WTC11 (cell line): ENCODE measurements at regions not wholly inside any gene's neighbourhood (a gene's known extent, or its start where the extent isn't known, plus 50 kb on each side); places are given as distances from the start of the nearest gene placed in this dataset.

Experiments used
- ATAC-seq: fragments of 200-7000 bp; cut with Tn5 transposase; 2 replicates; pipeline ENCODE4 v1.10.0; 2021; ENCODE audit warnings: mild to moderate bottlenecking, moderate library complexity
- CTCF ChIA-PET: fragments of 300-600 bp; sonication (Branson Sonifier 250); formaldehyde crosslinking; loops from one replicate; lab custom pipeline; 2021; ENCODE audit warnings: antibody characterized with exemption; lab: Charles Lee
- POLR2A ChIA-PET: fragments of 350-600 bp; sonication (Branson Sonifier 250); formaldehyde crosslinking; loops from one replicate; lab custom pipeline; 2021; ENCODE audit warnings: antibody characterized with exemption; lab: Charles Lee
- DNase-seq: peaks from one replicate; pipeline ENCODE4 v3.0.0; 2021; ENCODE audit warnings: low spot score
- H3K27ac Mint-ChIP-seq: 2 replicates; pipeline ENCODE4 v1.8.0; 2021; ENCODE audit warnings: mixed read lengths
- H3K27me3 Mint-ChIP-seq: 2 replicates; pipeline ENCODE4 v1.8.0; 2021; ENCODE audit warnings: low read depth, mild to moderate bottlenecking, moderate library complexity, mixed read lengths
- H3K36me3 Mint-ChIP-seq: 2 replicates; pipeline ENCODE4 v1.8.0; 2021; ENCODE audit warnings: mixed read lengths
- H3K4me1 Mint-ChIP-seq: 2 replicates; pipeline ENCODE4 v1.8.0; 2022; ENCODE audit warnings: mixed read lengths
- H3K4me3 Mint-ChIP-seq: 2 replicates; pipeline ENCODE4 v1.8.0; 2021; ENCODE audit warnings: mild to moderate bottlenecking, moderate library complexity, mixed read lengths
- H3K9me3 Mint-ChIP-seq: 2 replicates; pipeline ENCODE4 v1.8.0; 2021; ENCODE audit warnings: mixed read lengths
- AFF4 ChIP-seq: sonication (generic); formaldehyde crosslinking; IDR thresholded peaks from 2 replicates; pipeline ENCODE4 v1.8.1; 2023; ENCODE audit warnings: mild to moderate bottlenecking, missing genetic modification reagents, borderline replicate concordance
- AR ChIP-seq: fragments of 250-450 bp; sonication (Bioruptor Pico); IDR thresholded peaks from 2 replicates; pipeline ENCODE4 v1.9.0; 2021; ENCODE audit warnings: mild to moderate bottlenecking
- ATF1 ChIP-seq: sonication (generic); formaldehyde crosslinking; IDR thresholded peaks from 2 replicates; pipeline ENCODE4 v1.8.1; 2023; ENCODE audit warnings: mild to moderate bottlenecking, moderate library complexity, missing genetic modification reagents
- GRHL2 ChIP-seq: fragments of 250-450 bp; sonication (Bioruptor Pico); IDR thresholded peaks from 2 replicates; pipeline ENCODE4 v1.8.0; 2022; ENCODE audit warnings: mild to moderate bottlenecking, moderate library complexity; ENCODE audit not compliant: insufficient replicate concordance, severe bottlenecking
- IRF2 ChIP-seq: sonication (generic); formaldehyde crosslinking; IDR thresholded peaks from 2 replicates; pipeline ENCODE4 v1.8.0; 2022; ENCODE audit warnings: low read depth, missing genetic modification reagents, borderline replicate concordance
- NFATC4 ChIP-seq: fragments of 250-450 bp; sonication (Bioruptor Pico); IDR thresholded peaks from 2 replicates; pipeline ENCODE4 v1.9.0; 2021; ENCODE audit warnings: mild to moderate bottlenecking
- PREB ChIP-seq: sonication (generic); formaldehyde crosslinking; IDR thresholded peaks from 2 replicates; pipeline ENCODE4 v1.8.1; 2022; ENCODE audit warnings: mild to moderate bottlenecking, missing genetic modification reagents, moderate library complexity, borderline replicate concordance
- RELA ChIP-seq: sonication (generic); formaldehyde crosslinking; IDR thresholded peaks from 2 replicates; pipeline ENCODE4 v1.8.1; 2022; ENCODE audit warnings: missing genetic modification reagents, mild to moderate bottlenecking, borderline replicate concordance
- USF2 ChIP-seq: sonication (generic); formaldehyde crosslinking; IDR thresholded peaks from 2 replicates; pipeline ENCODE4 v1.8.1; 2023; ENCODE audit warnings: mild to moderate bottlenecking, missing genetic modification reagents, moderate library complexity
- ZNF138 ChIP-seq: sonication (generic); formaldehyde crosslinking; conservative IDR thresholded peaks from 2 replicates; pipeline ENCODE4 v1.8.1; 2022; ENCODE audit warnings: mild to moderate bottlenecking, moderate library complexity, missing genetic modification reagents
- ZNF281 ChIP-seq: sonication (generic); formaldehyde crosslinking; IDR thresholded peaks from 2 replicates; pipeline ENCODE4 v1.8.0; 2023; ENCODE audit warnings: mild to moderate bottlenecking, missing genetic modification reagents
- ZNF416 ChIP-seq: fragments of 250-450 bp; sonication (Bioruptor Pico); IDR thresholded peaks from 2 replicates; pipeline ENCODE4 v1.9.0; 2021; ENCODE audit warnings: mild to moderate bottlenecking, inconsistent platforms

GRCh38 chr5:57664700-57665099, 182.1 kb upstream of the ACTBL2 start (continued):
- TF ChIP-seq RELA (CRISPR knock-in tag), result no peak
- TF ChIP-seq AR, result no peak
- TF ChIP-seq ZNF281 (CRISPR knock-in tag), result no peak
- no peak for TF ChIP-seq ATF1 (CRISPR knock-in tag)
- TF ChIP-seq NFATC4 (CRISPR knock-in tag), result no peak
- TF ChIP-seq GRHL2 (CRISPR knock-in tag), result no peak
- TF ChIP-seq PREB (CRISPR knock-in tag), result no peak
- no peak for TF ChIP-seq IRF2 (CRISPR knock-in tag)
- no peak for TF ChIP-seq ZNF138 (CRISPR knock-in tag)
- TF ChIP-seq USF2 (CRISPR knock-in tag), result no peak

- ChIA-PET POLR2A (no interaction called here), CTCF (interaction anchor here (4.3 kb wide), 1 partner anchor 13 kb away, joined by 18 read pairs; no protein-coding TSS in a partner anchor)
- ATAC-seq, result no peak
- H3K9me3 Mint-ChIP-seq, result peaks cover 9% of the 10 kb centered on the region; the same call in 1 of the 2 replicates
- H3K4me3 Mint-ChIP-seq, result no peak overlapping the region
- no peaks in the 10 kb centered on the region for H3K36me3 Mint-ChIP-seq
- DNase-seq, result no peak
- TF ChIP-seq ZNF416 (CRISPR knock-in tag) (no peak), AFF4 (CRISPR knock-in tag) (no peak)
- H3K27me3 Mint-ChIP-seq, result no peaks in the 10 kb centered on the region
- H3K27ac Mint-ChIP-seq, result no peak overlapping the region
- H3K4me1 Mint-ChIP-seq, result peaks cover 5% of the 10 kb centered on the region; the same call in 1 of the 2 replicates
These were observed 180.9 kb upstream of the ACTBL2 start for GRCh38 chr5:57663466-57663865.
